Fibroblast of lung (primary cell): ENCODE measurements at regions not wholly inside any gene's neighbourhood (a gene's known extent, or its start where the extent isn't known, plus 50 kb on each side); places are given as distances from the start of the nearest gene placed in this dataset.

Experiments used
- CTCF ChIP-seq, 2 donors: IDR thresholded peaks in 1 of 2; conservative IDR thresholded peaks in 1 of 2; 1 replicate in 1 of 2; 2 replicates in 1 of 2; pipeline ENCODE4 v1.5.1; 2011 to 2012; ENCODE audit warnings: low read length in 2 of 2, control low read depth in 1 of 2, inconsistent platforms in 1 of 2, low read depth in 1 of 2, mild to moderate bottlenecking in 1 of 2
- EZH2 ChIP-seq: IDR thresholded peaks from 2 replicates; pipeline ENCODE4 v1.5.1; 2012; ENCODE audit warnings: low read length, control low read depth, mild to moderate bottlenecking; ENCODE audit errors: missing control alignments

DNA sequence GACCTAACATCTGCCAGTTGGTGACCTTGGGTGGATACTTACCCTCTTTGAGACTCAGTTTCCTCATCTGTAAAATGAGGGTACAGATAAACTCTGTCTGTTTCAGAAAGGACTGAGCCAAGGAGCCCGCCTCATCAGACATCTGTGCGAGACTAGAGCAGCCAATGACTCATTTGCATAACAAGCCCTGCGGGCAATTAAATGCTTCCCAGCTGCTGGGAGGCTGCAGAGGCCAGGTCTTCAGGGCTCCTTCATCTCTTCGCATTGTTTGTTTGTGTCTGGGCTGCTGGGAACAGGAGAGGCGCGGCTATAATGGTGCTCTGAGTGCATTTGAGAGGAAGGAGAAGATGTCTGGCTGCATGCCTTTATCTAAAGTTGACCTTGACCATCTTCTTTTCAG, 85.0 kb downstream of the ADRA2C start:
- TF ChIP-seq CTCF (conservative IDR thresholded peaks at IDR 0.05 in 1 of 2, IDR thresholded peaks at IDR 0.05 in 1 of 2; ENCODE audit: low read depth in 1 of 2, low read length in 2 of 2) (no peak), EZH2 (no peak)
